ENCODE measurements at regions not wholly inside any gene's neighbourhood (a gene's known extent, or its start where the extent isn't known, plus 50 kb on each side); places are given as distances from the start of the nearest gene placed in this dataset.

DNA sequence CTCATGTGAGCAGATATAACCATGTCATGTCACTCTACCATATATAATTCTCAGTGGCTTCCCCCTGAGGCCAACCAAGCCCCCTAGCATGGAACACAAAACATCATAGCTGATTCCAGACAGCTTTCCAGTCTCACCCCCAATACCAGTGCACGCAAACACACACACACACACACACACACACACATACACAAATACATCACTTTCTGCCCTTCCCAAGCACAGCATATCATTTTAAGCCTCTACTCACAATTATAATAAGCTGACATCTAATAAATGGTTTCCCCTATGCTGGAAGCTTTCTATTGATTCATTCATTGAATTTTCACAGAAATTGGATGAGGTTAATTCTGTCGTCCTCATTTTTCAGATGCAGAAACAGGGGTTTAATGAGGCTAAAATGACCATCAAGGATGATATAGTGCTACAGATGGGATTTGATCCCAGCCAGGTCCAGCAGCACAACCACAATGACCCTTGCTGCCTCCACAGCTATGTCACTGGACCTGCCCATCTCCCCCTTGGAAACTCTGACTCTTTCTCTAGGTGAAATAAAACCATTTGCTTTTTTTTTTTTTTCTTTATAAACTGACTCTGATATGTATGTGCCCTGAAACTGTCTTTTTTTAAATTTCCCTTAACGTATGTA lies 131.1 kb downstream of the TMEM114 start:
- TF ChIP-seq, protein P1, sequence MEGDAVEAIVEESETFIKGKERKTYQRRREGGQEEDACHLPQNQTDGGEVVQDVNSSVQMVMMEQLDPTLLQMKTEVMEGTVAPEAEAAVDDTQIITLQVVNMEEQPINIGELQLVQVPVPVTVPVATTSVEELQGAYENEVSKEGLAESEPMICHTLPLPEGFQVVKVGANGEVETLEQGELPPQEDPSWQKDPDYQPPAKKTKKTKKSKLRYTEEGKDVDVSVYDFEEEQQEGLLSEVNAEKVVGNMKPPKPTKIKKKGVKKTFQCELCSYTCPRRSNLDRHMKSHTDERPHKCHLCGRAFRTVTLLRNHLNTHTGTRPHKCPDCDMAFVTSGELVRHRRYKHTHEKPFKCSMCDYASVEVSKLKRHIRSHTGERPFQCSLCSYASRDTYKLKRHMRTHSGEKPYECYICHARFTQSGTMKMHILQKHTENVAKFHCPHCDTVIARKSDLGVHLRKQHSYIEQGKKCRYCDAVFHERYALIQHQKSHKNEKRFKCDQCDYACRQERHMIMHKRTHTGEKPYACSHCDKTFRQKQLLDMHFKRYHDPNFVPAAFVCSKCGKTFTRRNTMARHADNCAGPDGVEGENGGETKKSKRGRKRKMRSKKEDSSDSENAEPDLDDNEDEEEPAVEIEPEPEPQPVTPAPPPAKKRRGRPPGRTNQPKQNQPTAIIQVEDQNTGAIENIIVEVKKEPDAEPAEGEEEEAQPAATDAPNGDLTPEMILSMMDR (IDR thresholded peaks at IDR 0.05) = no peak
- TF ChIP-seq POLR2A (IDR thresholded peaks at IDR 0.05) = no peak

Data from vagina (tissue), 2 donors.